ENCODE measurements at regions not wholly inside any gene's neighbourhood (a gene's known extent, or its start where the extent isn't known, plus 50 kb on each side); places are given as distances from the start of the nearest gene placed in this dataset.
A peak's percentile ranks its signal among the peaks of the same experiment; 100 is the strongest.

DNA sequence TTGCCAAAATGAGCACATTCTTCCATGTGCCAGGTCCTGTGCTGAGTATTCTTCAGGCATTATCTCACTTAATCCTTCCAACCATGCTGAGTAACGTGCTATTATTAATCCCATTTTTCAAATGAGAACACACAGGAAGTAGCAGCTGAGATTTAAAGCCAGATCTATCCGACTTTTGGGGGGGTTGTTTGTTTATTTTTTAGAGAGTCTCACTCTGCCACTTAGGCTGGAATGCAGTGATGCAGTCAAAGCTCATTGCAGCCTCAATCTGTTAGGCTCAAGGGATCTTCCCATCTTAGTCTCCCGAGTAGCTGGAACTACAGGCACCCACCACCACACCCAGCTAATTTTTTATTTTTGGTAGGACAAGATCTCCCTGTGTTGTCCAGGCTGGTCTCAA, 55.5 kb upstream of the TRIM2 start:
- H3K4me3 ChIP-seq (ENCODE audit: low read depth, low read length) = no peak overlapping the region
- DNase-seq (ENCODE audit: low read depth) (no peak), FAIRE-seq (no peak)
- TF ChIP-seq, protein P1, sequence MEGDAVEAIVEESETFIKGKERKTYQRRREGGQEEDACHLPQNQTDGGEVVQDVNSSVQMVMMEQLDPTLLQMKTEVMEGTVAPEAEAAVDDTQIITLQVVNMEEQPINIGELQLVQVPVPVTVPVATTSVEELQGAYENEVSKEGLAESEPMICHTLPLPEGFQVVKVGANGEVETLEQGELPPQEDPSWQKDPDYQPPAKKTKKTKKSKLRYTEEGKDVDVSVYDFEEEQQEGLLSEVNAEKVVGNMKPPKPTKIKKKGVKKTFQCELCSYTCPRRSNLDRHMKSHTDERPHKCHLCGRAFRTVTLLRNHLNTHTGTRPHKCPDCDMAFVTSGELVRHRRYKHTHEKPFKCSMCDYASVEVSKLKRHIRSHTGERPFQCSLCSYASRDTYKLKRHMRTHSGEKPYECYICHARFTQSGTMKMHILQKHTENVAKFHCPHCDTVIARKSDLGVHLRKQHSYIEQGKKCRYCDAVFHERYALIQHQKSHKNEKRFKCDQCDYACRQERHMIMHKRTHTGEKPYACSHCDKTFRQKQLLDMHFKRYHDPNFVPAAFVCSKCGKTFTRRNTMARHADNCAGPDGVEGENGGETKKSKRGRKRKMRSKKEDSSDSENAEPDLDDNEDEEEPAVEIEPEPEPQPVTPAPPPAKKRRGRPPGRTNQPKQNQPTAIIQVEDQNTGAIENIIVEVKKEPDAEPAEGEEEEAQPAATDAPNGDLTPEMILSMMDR (IDR thresholded peaks at IDR 0.05; ENCODE audit: insufficient read depth, low read length, severe bottlenecking) = no peak
- H3K27me3 ChIP-seq (ENCODE audit: control insufficient read depth, insufficient read depth, low read length) = no peaks in the 10 kb centered on the region
- H3K36me3 ChIP-seq (ENCODE audit: control insufficient read depth, insufficient read depth, low read length) = no peaks in the 10 kb centered on the region

DNA sequence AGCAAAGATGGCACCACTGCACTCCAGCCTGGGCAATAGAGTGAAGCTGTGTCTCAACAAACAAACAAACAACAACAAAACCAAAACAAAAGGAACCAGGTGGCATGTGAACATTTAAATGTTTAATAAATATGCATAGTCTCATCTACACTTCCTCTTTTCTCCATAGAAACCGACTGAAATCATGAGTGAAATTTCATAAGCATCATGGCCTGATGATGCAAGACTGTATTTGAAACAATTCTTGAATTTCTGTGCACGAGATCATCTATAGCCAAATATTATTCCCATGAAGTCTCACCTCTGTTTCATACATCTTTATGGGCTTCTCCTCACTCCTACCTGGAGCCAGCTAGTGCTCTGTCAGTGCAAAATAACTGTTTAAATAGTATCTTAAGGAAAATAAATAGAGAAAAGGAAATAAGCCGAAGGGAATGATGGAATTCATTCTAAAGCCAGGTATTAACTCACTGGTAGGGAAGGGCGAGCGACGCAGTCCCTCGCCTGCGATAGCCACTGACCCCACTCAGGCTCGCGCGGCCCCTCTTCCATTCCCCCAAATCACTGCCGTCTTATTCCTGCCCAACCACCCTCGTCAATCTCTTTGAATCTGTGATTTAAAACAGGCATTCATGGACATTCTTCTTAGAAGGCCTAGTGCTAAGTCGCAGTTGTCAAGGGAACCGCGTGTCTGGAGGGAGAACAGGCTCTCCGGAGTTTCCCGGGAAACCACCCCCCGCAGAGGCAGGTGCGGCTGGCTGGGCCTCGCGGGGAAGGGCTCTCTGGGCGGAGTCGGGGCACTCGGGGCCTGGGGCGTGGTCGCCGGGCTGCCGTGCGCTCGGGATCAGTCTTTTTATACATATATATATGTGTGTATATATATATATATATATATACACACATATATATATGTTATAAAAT, 52.4 kb upstream of the TRIM2 start:
- FAIRE-seq = no peak
- DNase-seq (ENCODE audit: low read depth) = peak; percentile 35
- Histone ChIP-seq H3K36me3 (ENCODE audit: control insufficient read depth, insufficient read depth, low read length) (no peaks in the 10 kb centered on the region), H3K27me3 (ENCODE audit: control insufficient read depth, insufficient read depth, low read length) (peaks cover 2% of the 10 kb centered on the region), H3K4me3 (ENCODE audit: low read depth, low read length) (no peak overlapping the region)
- TF ChIP-seq, protein P1 (IDR thresholded peaks at IDR 0.05; ENCODE audit: insufficient read depth, low read length, severe bottlenecking) = no peak

DNA sequence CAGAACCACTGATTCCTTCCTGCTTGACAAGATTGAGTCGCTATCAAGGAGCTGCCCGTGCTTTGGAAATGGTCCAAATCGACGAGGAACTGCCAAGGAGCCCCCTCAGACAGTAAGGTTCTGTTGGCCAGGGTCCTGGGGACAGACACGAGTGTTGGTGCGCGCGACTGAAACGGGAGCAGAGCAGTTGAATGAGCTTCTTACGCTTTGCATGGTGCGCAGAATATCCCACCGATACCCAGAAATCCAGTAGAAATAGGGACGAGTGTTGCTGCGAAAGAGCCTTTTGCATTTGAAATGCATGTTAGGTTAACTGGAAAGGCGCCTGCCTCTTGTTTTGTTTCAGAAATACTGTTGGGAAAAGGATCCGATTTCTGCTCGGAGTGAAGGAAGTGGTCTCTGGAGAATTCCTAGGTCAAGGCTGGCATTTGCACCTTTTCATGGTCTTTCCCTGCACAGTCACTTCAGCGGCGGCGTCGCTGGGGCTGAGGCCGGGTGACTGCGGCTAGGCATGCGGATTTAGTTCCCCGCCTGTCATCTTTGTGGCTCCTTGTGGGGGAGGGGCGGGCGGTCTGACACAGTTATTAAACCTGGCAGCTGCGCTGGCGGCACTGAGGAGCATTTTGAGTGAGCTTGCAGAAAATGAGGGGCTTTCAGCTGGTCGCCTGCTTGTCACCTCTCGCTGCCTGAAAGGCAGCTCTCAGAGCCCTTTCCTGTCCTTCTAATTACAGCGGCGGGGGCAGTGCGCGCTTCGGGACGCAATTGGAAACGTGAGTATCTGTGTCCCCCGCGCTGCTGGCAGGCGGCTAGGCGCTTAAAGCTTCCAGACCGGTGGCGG, 51.5 kb upstream of the TRIM2 start:
- Histone ChIP-seq H3K27me3 (ENCODE audit: control insufficient read depth, insufficient read depth, low read length) (peaks cover 5% of the 10 kb centered on the region), H3K36me3 (ENCODE audit: control insufficient read depth, insufficient read depth, low read length) (no peaks in the 10 kb centered on the region), H3K4me3 (ENCODE audit: low read depth, low read length) (peak overlapping the region; percentile 50)
- no peak for DNase-seq (ENCODE audit: low read depth)
- FAIRE-seq = no peak
- TF ChIP-seq, protein P1 (IDR thresholded peaks at IDR 0.05; ENCODE audit: insufficient read depth, low read length, severe bottlenecking) = no peak

DNA sequence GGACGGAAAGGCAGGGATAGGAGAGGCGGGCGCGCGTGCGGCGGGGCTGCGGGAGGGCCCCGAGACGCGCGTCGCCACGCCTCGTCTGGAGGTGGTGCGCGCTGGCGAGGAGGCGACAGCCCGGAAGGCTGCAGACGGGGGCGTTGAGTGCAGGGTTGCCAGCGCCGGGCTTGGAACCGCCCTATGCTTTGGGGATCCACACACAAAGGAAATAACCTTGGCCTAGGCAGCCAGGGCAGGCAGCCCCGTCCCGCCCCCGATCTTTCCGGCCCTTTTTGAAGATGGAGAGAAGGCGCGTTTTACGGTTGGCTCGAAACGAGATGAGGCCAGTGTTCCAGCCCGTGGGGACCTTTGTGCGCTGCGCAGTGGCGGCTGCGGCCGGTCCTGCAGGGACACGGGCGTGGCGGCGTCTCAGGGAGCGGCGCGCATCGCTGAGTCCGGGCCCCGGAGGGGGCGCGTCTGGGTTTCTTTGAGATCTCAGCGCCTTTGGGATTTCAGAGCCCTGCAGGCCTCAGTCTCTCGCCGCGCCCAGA, 50.8 kb upstream of the TRIM2 start:
- Histone ChIP-seq H3K36me3 (ENCODE audit: control insufficient read depth, insufficient read depth, low read length) (no peaks in the 10 kb centered on the region), H3K4me3 (ENCODE audit: low read depth, low read length) (peak overlapping the region; percentile 50), H3K27me3 (ENCODE audit: control insufficient read depth, insufficient read depth, low read length) (peaks cover 5% of the 10 kb centered on the region)
- FAIRE-seq (no peak), DNase-seq (ENCODE audit: low read depth) (no peak)
- TF ChIP-seq, protein P1 (IDR thresholded peaks at IDR 0.05; ENCODE audit: insufficient read depth, low read length, severe bottlenecking) = no peak

DNA sequence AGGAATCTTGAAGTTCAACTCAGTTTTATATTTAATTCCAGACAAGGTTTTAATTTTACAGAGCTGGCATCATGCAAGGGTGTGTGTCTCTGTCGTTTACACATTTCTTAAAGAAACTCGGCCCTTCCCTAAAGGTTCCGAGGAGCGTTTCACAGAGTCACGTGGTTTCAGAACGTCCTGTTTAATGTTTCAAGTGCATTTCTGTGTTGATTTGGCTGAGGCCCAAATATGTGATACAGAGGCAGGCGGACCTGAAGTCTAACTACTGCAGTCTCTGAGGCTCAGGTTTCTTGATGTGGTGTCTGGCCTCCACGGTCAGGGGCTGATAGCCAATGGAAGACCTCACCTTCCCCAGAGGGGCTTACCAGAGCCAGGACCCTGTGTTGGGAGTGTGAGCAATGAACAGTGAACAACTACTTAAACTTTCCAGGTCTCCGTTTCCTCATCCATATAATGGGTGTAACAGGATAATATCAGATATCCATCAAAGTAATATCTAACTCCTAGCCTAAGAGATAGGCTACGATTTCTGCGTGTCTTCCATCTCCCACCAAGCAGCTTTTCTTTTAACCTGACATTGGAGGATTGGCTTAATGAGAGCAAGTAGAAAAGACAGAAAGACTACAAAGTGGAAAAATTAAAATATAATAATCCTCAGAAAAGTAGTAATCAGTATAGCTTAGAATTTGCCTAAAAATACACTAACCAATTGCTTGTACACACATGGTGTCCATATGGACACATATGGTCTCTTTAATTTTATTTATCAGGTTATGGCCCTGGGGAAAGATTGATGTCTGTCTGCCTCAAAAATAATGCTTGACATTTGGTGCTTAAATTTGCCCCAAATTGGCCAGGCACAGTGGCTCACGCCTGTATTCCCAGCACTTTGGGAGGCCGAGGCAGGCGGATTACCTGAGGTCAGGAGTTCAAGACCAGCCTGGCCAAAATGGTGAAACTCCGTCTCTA, 50.0 kb upstream of the TRIM2 start:
- DNase-seq (ENCODE audit: low read depth) = peak; percentile 73
- no peak for FAIRE-seq
- H3K4me3 ChIP-seq (ENCODE audit: low read depth, low read length) = peak overlapping the region; percentile 50
- H3K27me3 ChIP-seq (ENCODE audit: control insufficient read depth, insufficient read depth, low read length) = peaks cover 5% of the 10 kb centered on the region
- no peaks in the 10 kb centered on the region for H3K36me3 ChIP-seq (ENCODE audit: control insufficient read depth, insufficient read depth, low read length)
- TF ChIP-seq, protein P1 (IDR thresholded peaks at IDR 0.05; ENCODE audit: insufficient read depth, low read length, severe bottlenecking) = no peak
